B cell (primary cell): ENCODE measurements at regions not wholly inside any gene's neighbourhood (a gene's known extent, or its start where the extent isn't known, plus 50 kb on each side); places are given as distances from the start of the nearest gene placed in this dataset.

Experiments
- ATAC-seq: fragments of 200-7000 bp; cut with Tn5 transposase; one replicate; pipeline ENCODE4 v1.10.0; 2021; ENCODE audit warnings: low read depth, mild to moderate bottlenecking, moderate number of reproducible peaks, moderate library complexity
- CTCF ChIA-PET: fragments of 350-600 bp; sonication (Branson Sonifier 250); formaldehyde crosslinking; loops from one replicate; lab custom pipeline; 2021; ENCODE audit warnings: antibody characterized with exemption, inconsistent platforms; lab: Charles Lee
- POLR2A ChIA-PET: fragments of 350-600 bp; sonication (Branson Sonifier 250); formaldehyde crosslinking; loops from one replicate; lab custom pipeline; 2021; ENCODE audit warnings: antibody characterized with exemption; lab: Charles Lee
- DNase-seq: peaks from one replicate; pipeline ENCODE4 v3.0.0; 2013
- H2AFZ ChIP-seq: 2 replicates; pipeline ENCODE4 v1.6.1; 2012; ENCODE audit warnings: mild to moderate bottlenecking, low read depth, low read length; ENCODE audit not compliant: insufficient read depth, poor library complexity, severe bottlenecking
- H3K27ac ChIP-seq, 2 donors: 1 replicate in 1 of 2; 2 replicates in 1 of 2; pipeline ENCODE4 v1.5.1; 2012 to 2013; ENCODE audit warnings: low read length in 2 of 2, mild to moderate bottlenecking in 2 of 2, moderate library complexity in 1 of 2
- H3K27me3 ChIP-seq, 4 experiments: fragments of 200-600 bp in 1 of 4; sonication (generic) in 1 of 4; replicated peaks in 1 of 4; 1 replicate in 2 of 4; 2 replicates in 2 of 4; pipeline versions ENCODE4 v1.6.1 to v1.7.0; 2013 to 2016; ENCODE audit warnings: low read length in 3 of 4, mild to moderate bottlenecking in 2 of 4, mixed read lengths in 1 of 4, moderate library complexity in 1 of 4; ENCODE audit not compliant: insufficient read depth in 4 of 4, control insufficient read depth in 3 of 4; ENCODE audit errors: control extremely low read depth in 1 of 4
- H3K36me3 ChIP-seq, 2 experiments: replicated peaks in 1 of 2; 1 replicate in 1 of 2; 2 replicates in 1 of 2; pipeline versions ENCODE4 v1.6.1 to v1.7.1; 2013; ENCODE audit warnings: low read length in 1 of 2; ENCODE audit not compliant: insufficient read depth in 2 of 2, control insufficient read depth in 1 of 2; ENCODE audit errors: control extremely low read depth in 1 of 2, extremely low read depth in 1 of 2
- H3K4me1 ChIP-seq, 2 donors: fragments of 200-600 bp in 1 of 2; sonication (generic) in 1 of 2; 1 replicate in 1 of 2; 2 replicates in 1 of 2; pipeline versions ENCODE4 v1.5.1 to v1.6.1; 2013 to 2017; ENCODE audit warnings: low read length in 2 of 2; ENCODE audit not compliant: control insufficient read depth in 2 of 2, insufficient read depth in 2 of 2
- H3K4me2 ChIP-seq: replicated peaks from 2 replicates; pipeline ENCODE3; 2012; ENCODE audit warnings: mild to moderate bottlenecking, low read depth, low read length; ENCODE audit not compliant: poor library complexity, severe bottlenecking
- H3K4me3 ChIP-seq, 5 experiments: fragments of 200-600 bp in 1 of 5; sonication (generic) in 1 of 5; 1 replicate in 3 of 5; 2 replicates in 2 of 5; pipeline versions ENCODE4 v1.5.1 to v1.7.0; 2011 to 2016; ENCODE audit warnings: low read length in 4 of 5, mild to moderate bottlenecking in 4 of 5, low read depth in 2 of 5, control low read depth in 1 of 5, moderate library complexity in 1 of 5; ENCODE audit not compliant: insufficient read depth in 1 of 5; ENCODE audit errors: control extremely low read depth in 1 of 5, extremely low read depth in 1 of 5
- H3K79me2 ChIP-seq: fragments of 200-600 bp; sonication (generic); one replicate; pipeline ENCODE4 v1.6.0; 2016; ENCODE audit warnings: low read length; ENCODE audit not compliant: control insufficient read depth, insufficient read depth
- H3K9ac ChIP-seq: fragments of 200-600 bp; sonication (generic); 2 replicates; pipeline ENCODE4 v1.6.1; 2017; ENCODE audit warnings: mild to moderate bottlenecking, low read length, moderate library complexity
- H3K9me3 ChIP-seq, 3 donors: one replicate each; pipeline versions ENCODE4 v1.6.1 to v1.7.1; 2013; ENCODE audit warnings: low read length in 2 of 3; ENCODE audit not compliant: control insufficient read depth in 2 of 3, insufficient read depth in 1 of 3; ENCODE audit errors: control extremely low read depth in 1 of 3
- H4K20me1 ChIP-seq: 2 replicates; pipeline ENCODE4 v1.6.0; 2012; ENCODE audit warnings: mild to moderate bottlenecking, low read length; ENCODE audit not compliant: insufficient read depth, control insufficient read depth, poor library complexity, severe bottlenecking
- H3K27ac Mint-ChIP-seq: one replicate; pipeline ENCODE4 v1.8.0; 2021; ENCODE audit warnings: mixed read lengths
- H3K27me3 Mint-ChIP-seq: one replicate; pipeline ENCODE4 v1.8.0; 2021; ENCODE audit warnings: mixed read lengths
- H3K4me1 Mint-ChIP-seq: one replicate; pipeline ENCODE4 v1.8.0; 2021; ENCODE audit warnings: mixed read lengths
- H3K4me3 Mint-ChIP-seq: one replicate; pipeline ENCODE4 v1.8.0; 2021; ENCODE audit warnings: mixed read lengths
- H3K9me3 Mint-ChIP-seq: one replicate; pipeline ENCODE4 v1.8.0; 2022; ENCODE audit warnings: mixed read lengths; ENCODE audit not compliant: insufficient read depth
- EZH2 ChIP-seq: IDR thresholded peaks from 2 replicates; pipeline ENCODE4 v1.6.1; 2012; ENCODE audit warnings: borderline replicate concordance, low read depth, mild to moderate bottlenecking, moderate library complexity, low read length; ENCODE audit not compliant: insufficient read depth, poor library complexity, severe bottlenecking
- WGBS: methylation state at CpG from one replicate; pipeline ENCODE4 v1.1.5; 2013; ENCODE audit warnings: missing lambda C conversion rate; ENCODE audit not compliant: insufficient coverage; 5-methylcytosine and 5-hydroxymethylcytosine counted together
- intact Hi-C: fragments of 100-400 bp; cut with micrococcal nuclease; formaldehyde crosslinking; loops from one replicate; pipeline ENCODE4 v1.10.0; 2022
- TF ChIP-seq, protein P1 (sequence below): fragments of 200-600 bp; IDR thresholded peaks from one replicate; pipeline ENCODE4 v1.8.0; 2022; ENCODE audit warnings: antibody characterized with exemption, mild to moderate bottlenecking

GRCh38 chr2:75922191-75922590 lies 211.5 kb upstream of the GCFC2 start:
- no peak for TF ChIP-seq EZH2
- TF ChIP-seq, protein P1, sequence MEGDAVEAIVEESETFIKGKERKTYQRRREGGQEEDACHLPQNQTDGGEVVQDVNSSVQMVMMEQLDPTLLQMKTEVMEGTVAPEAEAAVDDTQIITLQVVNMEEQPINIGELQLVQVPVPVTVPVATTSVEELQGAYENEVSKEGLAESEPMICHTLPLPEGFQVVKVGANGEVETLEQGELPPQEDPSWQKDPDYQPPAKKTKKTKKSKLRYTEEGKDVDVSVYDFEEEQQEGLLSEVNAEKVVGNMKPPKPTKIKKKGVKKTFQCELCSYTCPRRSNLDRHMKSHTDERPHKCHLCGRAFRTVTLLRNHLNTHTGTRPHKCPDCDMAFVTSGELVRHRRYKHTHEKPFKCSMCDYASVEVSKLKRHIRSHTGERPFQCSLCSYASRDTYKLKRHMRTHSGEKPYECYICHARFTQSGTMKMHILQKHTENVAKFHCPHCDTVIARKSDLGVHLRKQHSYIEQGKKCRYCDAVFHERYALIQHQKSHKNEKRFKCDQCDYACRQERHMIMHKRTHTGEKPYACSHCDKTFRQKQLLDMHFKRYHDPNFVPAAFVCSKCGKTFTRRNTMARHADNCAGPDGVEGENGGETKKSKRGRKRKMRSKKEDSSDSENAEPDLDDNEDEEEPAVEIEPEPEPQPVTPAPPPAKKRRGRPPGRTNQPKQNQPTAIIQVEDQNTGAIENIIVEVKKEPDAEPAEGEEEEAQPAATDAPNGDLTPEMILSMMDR: no peak
- no peaks in the 10 kb centered on the region for H3K27me3 Mint-ChIP-seq
- Histone ChIP-seq H3K9ac (no peak overlapping the region), H3K4me1 (no peaks in the 10 kb centered on the region), H3K79me2 (no peaks in the 10 kb centered on the region), H3K27me3 (no peaks in the 10 kb centered on the region), H3K9me3 (peaks cover 0 to 5% (median 0%) of the 10 kb centered on the region in 3 donors), H3K4me3 (no peak overlapping the region), H3K27ac (no peak overlapping the region), H2AFZ (no peak overlapping the region), H3K4me2 (no peak overlapping the region), H4K20me1 (no peaks in the 10 kb centered on the region), H3K36me3 (no peaks in the 10 kb centered on the region)
- intact Hi-C loops: no loop called here
- no CpG with 5 or more reads among the region's 2 CpGs for WGBS
- no peaks in the 10 kb centered on the region for H3K4me1 Mint-ChIP-seq
- ATAC-seq: no peak
- peaks cover 4% of the 10 kb centered on the region for H3K9me3 Mint-ChIP-seq
- POLR2A ChIA-PET: no interaction called here
- no peak overlapping the region for H3K4me3 Mint-ChIP-seq
- no peak for DNase-seq
- CTCF ChIA-PET: no interaction called here
- no peak overlapping the region for H3K27ac Mint-ChIP-seq

DNA sequence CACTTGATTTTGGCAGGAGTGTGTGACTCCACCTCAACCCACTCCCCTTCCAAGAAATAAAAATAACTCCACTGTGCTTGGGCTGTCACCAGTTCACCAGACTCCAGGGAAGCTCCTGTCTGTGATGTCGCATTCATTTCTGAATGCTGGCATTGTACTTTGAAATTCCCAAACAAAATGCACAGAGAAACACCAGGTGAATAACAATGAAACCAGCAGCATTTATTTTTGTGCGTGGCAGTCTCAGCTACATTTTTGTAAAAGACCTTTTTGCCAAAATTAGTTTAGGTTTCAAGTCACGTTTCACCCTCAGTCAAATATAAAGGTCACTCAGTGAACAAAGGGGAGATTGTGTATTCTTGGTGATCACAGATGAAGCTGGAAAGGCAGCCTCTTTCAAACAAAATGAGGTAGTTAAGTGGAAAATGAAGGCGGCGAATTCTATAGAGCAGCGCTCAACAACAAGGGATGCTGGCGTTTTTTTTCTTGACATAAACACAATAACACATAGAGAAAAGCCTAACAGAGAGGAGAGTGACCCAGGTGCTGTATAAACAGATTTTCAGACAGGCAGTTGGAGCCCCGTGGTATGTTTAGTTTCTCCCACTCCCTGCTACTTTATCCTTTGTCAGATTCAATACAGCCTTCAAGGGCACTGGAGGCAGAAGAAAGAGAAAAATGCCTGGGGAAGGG lies 210.3 kb upstream of the GCFC2 start:
- Histone ChIP-seq H3K9me3 (peaks cover 0 to 7% (median 0%) of the 10 kb centered on the region in 3 donors), H3K27ac (no peak overlapping the region), H3K79me2 (no peaks in the 10 kb centered on the region), H3K36me3 (no peaks in the 10 kb centered on the region), H3K4me2 (no peak overlapping the region), H3K4me1 (no peaks in the 10 kb centered on the region), H2AFZ (no peak overlapping the region), H4K20me1 (no peaks in the 10 kb centered on the region), H3K9ac (no peak overlapping the region), H3K27me3 (no peaks in the 10 kb centered on the region), H3K4me3 (no peak overlapping the region)
- POLR2A ChIA-PET: no interaction called here
- CTCF ChIA-PET: no interaction called here
- Mint-ChIP-seq H3K27me3 (no peaks in the 10 kb centered on the region), H3K4me3 (no peak overlapping the region), H3K4me1 (no peaks in the 10 kb centered on the region), H3K27ac (no peak overlapping the region), H3K9me3 (peaks cover 4% of the 10 kb centered on the region)
- no peak for TF ChIP-seq EZH2
- TF ChIP-seq, protein P1: no peak
- ATAC-seq (no peak), DNase-seq (no peak)
- WGBS: 81% methylated on average over 3 of the region's 8 CpGs
- intact Hi-C loops: no loop called here
